GM19455 (cell line): ENCODE measurements at regions not wholly inside any gene's neighbourhood (a gene's known extent, or its start where the extent isn't known, plus 50 kb on each side); places are given as distances from the start of the nearest gene placed in this dataset.
"Not testable (repeated sequence)": the region's sequence is repeated elsewhere in the genome, so short reads cannot be mapped to it uniquely, and the experiment has no call there.

Source experiments
- ATAC-seq: cut with Tn5 transposase; IDR thresholded peaks from one replicate; pipeline ENCODE4 v1.9.1; 2021; ENCODE audit not compliant: unreplicated experiment

DNA sequence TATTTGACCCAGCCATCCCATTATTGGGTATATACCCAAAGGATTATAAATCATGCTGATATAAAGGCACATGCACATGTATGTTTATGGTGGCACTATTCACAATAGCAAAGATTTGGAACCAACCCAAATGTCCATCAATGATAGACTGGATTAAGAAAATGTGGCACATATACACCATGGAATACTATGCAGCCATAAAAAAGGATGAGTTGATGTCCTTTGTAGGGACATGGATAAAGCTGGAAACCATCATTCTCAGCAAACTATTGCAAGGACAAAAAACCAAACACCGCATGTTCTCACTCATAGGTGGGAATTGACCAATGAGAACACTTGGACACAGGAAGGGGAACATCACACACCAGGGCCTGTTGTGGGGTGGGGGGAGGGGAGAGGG lies 147.3 kb upstream of the STK26 start:
- not testable (repeated sequence) for ATAC-seq

DNA sequence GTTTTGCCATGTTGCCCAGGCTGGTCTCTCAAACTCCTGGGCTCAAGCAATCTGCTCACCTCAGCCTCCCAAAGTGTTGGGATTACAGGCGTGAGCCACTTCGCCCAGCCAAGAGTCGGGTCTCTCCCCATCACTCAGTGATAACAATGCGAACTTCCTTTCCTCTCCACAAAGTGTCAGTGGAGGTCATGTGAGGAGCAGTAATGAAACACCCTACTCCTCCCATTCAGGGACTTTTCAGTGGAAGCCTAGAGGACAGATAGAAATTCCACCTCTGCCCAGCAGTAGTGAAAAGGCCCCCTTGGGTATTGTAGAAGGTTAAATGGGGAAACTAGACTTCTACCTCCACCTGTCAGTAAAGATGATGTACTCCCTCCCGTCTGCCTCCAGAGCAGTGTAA lies 141.9 kb upstream of the STK26 start:
- no peak for ATAC-seq

DNA sequence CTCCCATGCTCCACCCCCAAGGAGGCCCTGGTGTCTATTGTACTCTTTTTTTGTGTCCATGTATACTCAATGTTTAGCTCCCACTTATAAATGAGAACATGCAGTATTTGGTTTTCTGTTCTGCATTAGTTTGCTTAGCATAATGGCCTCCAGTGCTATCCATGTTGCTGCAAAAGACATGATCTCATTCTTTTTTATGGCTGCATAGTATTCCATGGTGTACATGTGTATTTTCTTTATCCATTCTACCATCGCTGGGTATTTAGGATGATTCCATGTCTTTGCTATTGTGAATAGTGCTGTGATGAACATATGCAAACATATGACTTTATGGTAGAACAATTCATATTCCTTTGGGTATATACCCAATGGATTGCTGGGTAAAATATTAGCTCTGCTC lies 138.1 kb upstream of the STK26 start:
- not testable (repeated sequence) for ATAC-seq

DNA sequence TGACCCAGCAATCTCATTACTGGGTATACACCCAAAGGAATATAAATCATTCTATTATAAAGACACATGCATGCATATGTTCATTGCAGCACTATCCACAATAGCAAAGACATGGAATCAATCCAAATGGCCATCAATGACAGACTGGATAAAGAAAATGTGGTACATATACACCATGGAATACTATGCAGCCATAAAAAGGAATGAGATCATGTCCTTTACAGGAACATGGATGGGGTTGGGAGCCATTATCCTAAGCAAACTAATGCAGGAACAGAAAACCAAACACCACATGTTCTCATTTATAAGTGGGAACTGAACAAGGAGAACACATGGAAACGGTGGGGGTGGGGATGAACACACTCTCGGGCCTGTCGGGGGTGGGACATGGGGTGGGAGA lies 129.2 kb upstream of the STK26 start:
- not testable (repeated sequence) for ATAC-seq

DNA sequence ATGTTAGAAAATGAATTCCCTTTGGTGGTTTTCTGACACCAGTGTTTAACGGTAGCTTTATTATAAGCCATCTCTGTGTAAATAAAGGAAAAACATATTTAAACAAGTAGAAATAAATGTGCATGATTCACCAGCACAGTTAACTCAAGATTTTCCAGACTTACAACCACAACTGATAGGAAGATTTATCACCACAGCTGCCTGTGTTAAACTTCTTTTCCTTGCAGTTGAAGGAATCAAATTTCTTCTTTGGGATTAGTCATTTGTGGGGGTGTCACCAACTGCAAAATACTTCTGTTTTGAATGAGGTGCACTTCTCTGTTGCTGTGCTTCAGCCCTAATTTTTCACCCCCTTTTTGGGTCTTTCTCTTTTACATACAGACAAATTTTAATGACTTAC lies 128.1 kb upstream of the STK26 start:
- ATAC-seq, result no peak

DNA sequence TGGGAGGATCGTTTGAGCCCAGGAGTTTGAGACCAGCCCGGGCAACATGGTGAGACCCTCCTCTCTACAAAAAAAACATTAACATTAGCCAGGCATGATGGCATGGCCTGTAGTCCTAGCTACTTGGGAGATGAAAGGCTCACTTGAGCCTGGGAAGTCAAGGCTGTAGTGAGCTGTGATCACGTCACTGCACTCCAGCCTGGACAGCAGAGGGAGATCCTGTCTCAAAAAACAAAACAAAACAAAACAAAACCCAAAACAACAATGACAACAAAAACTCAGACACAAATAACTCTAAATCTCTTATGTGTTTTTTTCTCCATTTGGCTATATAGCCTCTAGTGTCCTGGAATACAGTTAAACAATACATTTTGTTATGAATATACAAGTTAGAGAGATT lies 127.3 kb upstream of the STK26 start:
- ATAC-seq, result no peak

DNA sequence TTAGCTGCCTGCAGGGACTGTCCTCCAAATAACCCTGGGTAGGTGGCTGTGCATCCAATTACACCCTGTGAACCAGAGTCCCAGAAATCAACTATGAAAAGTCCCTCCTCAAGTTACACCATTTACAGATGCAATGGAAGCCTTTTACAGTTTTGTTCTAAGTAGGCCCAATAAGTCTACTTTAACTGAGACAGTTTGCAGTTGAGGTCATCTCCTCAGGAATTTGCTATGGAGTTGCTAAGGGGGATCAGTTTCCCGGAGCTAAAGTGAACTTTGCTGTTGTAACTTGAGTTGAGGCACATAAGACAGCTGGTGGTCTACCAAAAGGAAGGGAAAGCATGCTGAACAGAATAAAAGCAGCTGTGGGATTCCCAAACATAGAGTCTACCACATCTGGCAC lies 121.6 kb upstream of the STK26 start:
- no peak for ATAC-seq

DNA sequence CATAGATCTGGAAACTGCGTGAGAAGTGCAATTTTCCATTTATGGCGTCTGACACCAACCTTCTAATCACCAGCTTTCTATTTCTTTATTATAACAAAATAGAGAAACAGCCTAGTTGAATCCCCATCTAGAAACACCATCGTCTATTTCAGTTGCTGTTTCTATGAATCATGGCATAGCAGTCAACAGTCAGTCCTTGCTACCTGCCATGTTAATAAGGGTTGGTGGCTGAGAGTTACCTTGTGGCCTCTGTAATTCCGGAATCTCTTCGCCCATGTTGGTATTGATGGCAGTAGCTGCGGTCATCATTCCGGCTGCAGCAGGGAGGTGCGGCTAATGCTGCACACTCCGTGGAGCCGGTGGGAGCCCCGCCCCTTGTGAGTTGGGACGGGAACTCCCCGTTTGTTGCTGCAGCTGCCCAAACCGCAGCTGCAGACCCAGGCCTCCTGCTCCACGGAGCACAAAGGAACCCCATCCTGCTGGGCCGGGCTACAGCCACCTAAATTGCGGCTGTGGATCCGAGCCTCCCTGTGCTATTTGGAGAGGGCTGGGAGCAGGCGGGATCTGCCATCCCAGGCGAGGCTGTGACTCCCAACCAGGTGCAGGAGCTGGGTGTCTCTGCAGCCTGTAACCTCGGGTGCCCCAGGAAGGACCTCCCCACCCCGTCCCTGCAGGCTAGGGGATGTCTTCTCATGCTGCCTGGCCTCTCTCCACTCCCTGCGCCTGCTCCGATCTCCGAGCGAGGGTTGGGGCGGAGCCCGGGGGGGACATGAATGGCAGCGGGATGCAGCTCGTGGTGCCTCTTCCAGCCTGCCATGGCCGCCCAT lies 115.4 kb upstream of the STK26 start:
- no peak for ATAC-seq

DNA sequence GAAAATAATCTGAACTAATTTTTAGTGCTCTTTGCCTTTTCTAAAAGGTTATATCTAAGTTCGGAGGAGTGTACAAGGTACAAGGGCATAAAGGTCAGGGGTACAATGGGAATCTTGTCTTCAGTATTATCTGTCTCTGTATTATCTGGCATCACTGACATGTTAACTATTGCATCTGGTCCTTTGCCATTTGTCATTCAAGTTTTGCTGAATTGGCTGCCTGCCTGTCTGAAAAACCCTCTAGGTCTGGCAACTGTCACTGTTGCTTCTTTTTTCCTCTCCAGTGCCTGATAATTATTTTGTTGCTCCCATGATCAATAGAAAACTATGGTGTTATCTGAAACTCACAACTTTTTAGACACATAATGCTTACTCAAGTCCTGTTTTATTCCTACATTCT lies 112.5 kb upstream of the STK26 start:
- no peak for ATAC-seq

DNA sequence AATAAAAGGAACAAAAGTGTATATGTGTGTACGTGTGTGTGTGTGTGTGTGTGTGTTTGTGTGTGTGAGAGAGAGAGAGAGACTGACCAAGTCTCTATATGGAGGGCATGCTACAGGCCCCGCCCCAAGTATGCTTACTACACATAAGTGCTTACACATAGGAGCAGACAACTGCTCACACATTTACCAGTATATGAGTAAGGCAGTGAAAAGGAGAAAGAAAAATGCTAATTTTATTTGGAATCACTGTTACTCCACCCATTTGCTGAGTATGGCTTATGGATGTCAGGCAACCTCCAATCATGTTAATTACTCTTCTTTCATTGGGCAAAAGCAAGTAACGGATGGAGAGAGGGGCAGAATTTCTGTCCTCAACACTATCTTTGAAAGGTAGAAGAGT lies 107.6 kb upstream of the STK26 start:
- no peak for ATAC-seq

DNA sequence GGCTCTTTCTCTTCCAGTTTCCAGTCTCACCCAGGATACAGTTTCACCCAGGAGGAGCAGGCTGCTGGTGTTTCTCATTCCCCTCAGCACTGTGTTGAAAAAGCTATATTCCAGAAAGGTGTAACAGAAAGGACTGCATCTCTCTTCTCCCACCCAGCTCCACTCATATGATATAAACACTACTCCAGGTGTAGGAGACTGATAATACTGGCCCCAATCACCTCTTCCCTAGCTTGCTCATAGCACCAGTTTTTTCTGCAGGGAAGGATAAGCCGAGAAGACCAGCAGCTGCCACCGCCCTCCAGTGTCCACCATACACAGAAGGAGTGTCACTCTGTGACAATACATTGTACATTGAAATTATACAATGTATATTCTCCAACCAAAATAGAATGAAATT lies 105.5 kb upstream of the STK26 start:
- ATAC-seq, result no peak

DNA sequence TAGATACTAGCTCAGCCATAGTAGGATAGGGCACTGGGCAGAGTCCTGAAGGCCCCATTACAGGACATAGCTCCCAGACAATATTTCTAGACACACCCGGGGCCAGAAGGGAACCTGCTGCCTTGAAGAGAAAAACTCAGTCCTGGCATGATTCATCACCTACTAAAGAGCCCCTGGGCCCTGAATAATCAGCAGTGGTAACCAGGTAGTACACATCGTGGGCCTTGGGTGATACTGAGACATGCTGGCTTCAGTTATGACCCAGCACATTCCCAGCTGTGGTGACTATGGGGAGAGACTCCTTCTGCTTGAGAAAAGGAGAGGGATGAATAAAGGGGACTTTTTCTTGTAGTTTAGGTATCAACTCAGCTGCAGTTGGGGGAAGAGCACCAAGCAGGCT lies 104.3 kb upstream of the STK26 start:
- no peak for ATAC-seq

DNA sequence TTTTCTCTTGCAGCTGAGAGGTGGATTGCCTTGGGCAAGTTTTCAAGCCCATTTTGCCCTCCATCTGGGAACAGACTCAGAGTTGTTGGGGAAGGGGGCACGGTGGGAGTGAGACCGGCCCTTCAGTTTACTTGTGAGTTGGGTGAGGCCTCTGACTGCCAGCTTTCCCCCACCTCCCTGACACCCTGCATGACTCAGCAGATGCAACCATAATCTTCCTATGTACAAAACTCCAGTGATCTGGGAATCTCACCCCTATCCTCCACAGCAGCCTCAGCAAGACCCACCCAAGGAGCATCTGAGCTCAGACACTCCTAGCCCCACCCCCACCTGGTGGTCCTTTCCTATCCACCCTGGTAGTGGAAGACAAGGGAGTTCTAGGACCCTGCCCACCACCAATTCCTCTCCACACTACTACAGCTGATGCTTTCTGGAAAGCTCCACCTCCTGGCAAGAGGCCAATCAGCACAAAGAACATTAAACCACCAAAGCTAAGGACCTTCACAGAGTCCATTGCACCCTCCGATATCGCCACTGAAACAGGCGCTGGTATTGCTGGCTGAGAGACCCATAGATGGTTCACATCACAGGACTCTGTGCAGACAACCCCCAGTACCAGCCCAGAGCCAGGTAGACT lies 99.4 kb upstream of the STK26 start:
- ATAC-seq, result no peak

DNA sequence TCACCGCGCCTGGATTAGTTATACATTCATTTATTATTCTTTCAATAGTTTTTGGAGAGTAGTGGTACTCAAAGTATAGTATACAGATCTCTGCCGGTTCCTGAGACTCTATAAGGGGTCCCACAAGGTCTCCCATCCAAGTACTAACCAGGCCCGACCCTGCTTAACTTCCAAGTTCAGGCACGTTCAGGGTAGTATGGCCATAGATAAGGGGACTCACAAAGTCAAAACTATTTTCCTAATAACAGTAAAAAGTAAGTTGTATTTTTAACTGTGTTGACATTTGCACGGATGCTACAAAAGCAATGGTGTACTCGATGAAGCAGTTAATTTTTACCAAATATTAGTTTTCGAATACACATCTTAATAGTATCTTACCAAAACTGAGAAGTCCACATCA lies 84.4 kb upstream of the STK26 start:
- ATAC-seq, result no peak

DNA sequence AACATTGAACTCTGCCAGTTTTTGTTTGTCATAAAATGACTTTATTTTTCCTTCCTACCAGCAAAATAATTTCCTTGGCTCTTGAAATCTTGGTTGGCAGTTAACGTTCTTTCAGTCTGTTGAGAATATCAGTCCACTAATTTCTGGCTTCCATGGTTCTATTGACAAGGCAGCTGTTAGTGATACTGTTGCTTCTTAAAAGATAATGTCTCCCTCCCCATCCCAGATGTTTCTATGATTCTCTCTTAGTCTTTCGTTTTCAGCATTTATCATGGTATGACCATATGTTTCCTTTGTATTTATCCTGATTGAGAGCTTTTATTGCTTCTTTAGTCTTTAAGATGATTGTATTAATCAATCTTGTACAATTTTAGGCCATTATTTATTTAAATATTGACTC lies 81.1 kb upstream of the STK26 start:
- ATAC-seq, result no peak

DNA sequence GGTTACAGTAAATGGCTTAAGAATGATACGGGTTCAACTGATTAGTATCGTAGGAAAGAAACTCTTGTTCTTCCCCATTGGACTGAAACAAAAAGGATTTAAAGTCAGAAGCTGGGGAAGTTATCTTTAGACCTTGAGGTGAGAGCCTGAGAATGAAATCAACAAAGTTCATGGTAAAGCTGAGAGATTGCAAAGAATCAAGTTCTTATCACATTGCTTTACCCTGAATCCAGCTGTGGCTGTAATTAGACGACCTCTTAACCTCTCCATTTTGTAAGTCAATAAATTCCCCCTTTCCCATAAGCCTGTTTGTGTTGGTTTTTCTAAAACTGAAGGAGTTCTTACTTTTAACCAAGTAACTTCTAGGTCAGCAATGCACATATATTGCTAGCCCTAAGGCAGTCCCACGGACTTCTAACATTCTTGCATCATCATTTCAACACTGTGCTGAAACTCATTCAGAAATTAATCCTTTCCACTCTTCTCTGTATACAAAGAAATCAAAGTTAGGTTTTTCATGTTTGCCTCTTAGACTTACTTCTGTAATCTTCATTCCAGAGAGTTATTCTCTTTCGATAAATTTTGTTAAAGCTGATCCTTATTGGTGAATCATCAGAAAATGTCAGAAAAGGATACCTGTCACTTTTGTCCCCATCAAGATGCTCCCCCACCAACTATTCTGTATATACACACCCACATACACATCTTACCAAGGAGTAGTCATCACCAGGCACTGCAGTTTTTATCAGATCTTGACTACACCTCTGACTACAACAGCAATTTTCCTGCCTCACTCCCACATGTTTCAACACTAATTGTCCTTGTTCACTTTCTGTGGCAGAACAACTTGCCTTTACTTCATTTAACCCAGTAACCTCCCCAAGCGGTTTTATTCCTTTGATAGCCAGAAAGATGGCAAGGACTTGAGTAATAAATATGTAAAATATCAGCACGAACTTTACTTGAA lies 77.9 kb upstream of the STK26 start:
- no peak for ATAC-seq

DNA sequence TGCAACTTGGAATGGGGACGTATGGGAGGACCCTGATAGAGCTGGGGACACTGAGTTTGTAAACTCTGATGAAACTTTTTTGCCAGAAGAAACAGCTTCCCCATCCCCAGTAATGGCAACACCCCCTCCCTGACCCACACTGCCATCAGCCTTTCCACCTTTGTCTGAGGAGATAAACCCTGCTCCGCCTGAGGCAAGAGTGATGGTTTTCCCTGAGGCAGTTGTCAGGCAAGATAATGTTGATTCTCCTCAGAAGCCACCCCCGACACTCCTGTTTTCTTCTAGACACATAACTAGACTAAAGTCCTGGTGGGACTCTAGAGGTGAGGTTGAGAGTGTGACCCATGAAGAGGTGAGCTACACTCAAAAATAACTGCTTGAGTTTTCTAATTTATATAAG lies 71.9 kb upstream of the STK26 start:
- ATAC-seq, result no peak

DNA sequence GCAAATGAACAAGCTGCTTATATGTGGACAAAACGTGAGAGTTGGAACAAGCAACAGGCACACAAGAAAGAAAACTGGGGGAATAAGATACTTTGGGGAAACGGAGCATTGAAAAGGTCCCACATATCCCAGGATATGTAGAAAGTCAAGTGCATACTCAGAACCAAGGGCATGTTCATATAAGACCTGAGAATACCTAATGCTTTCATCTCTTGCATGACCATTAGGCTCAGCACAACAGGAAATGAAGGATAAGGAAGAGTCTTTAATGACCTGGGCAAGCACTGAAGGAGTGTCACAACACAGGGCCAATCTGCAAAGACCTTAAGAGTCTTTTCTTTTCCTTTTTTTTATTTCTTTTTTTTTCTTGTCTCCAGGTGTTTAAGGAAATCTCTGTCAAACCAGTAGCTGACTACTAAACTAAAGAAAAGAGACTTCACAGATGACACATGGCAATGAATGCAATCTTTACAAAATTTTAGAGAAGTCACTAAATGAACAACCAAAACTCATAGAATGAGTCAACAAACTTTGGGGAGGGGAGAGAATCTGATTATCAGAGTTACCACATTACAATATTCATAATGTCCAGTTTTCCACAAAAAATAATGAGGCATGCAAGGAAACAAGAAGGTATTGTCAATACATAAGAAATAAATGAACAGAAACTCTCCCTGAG lies 67.9 kb upstream of the STK26 start:
- ATAC-seq, result no peak

DNA sequence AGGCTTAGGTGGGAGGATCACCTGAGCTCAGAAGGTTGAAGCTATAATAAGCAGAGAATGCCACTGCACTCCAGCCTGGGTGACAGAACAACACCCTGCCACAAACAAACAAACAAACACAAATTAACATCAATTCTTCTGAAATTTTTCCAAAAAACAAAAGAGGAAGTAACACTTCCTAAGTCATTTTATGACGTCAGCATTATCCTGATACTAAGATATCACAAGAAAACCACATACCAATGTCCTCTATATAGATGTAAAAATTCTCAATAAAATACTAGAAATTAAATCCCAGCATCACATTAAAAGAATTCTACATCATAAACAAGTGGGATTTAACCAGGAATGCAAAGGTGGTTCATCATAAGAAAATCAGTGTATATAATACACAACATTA lies 64.4 kb upstream of the STK26 start:
- no peak for ATAC-seq

DNA sequence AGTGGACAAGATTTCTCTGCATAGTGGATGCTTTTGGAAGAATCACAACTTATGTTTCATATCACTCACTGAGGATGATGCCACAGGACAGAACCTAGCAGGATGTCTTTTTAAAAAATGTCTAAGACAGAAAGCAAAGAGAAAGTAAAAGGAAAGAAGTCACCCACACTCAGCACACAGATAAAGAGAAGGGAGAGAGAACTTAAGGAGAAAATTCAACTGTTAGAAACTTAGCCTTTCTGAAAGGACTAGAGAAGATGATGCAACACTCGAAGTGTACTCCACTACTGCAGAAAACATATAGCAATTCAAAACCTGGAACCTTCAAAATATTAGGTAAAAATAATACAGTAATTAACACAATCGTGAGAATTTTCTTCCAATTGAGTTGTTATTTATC lies 52.8 kb upstream of the STK26 start:
- ATAC-seq, result no peak
